NOMO-1 treated with dmso at 0.1 percent for 144 hours (cell line): ENCODE measurements at regions not wholly inside any gene's neighbourhood (a gene's known extent, or its start where the extent isn't known, plus 50 kb on each side); places are given as distances from the start of the nearest gene placed in this dataset.
"Not testable (repeated sequence)": the region's sequence is repeated elsewhere in the genome, so short reads cannot be mapped to it uniquely, and the experiment has no call there.

Source experiments
- DNase-seq: peaks from one replicate; lab custom pipeline; 2025; ENCODE audit not compliant: unreplicated experiment; lab: John Stamatoyannopoulos, UW

- no peak for DNase-seq
Measured at GRCh38 chr13:50618206-50618605, 225.3 kb downstream of the DLEU7 start.

DNA sequence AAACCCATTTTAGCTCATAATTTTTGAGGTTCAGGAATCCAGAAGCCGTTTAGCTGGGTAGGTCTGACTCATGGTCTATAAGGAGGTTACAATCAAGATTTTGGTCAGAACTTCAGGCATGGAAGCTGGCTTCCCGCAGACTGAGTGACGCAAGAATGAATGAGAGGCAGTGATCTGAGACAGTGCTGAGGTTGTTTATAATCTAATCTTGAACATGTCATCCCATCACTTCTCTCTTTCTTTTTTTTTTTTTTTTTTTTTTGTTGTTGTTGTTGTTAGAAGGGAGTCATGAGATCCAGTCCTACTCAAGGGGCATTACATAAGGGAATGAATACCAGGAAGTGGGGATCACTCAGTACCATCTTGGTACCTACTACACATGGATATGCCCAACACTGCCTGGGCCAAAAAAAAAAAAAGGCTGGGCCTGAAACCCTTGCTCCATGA, 217.4 kb downstream of the DLEU7 start:
- peak; percentile 61 for DNase-seq

DNA sequence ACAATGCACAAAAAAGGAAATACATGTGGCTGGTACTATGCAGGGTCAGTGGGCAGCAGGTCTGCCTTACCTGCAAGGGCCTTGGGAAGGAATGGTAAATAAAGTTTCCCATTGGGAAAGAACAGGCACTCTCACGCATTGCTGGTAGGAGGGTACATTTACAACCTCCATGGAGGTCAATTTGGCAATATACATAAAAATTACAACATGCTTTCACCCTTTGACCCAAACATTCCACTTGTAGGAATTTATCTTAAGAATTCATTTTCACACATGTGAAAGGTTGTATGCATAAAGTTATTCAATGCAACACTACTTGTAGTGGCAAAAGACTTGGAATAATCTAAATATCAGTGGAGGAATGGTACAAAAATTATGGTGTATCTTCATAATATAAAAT, 216.4 kb downstream of the DLEU7 start:
- no peak for DNase-seq

GRCh38 chr13:50628512-50628911, 215.0 kb downstream of the DLEU7 start:
- not testable (repeated sequence) for DNase-seq

GRCh38 chr13:50629497-50629896, 214.0 kb downstream of the DLEU7 start:
- DNase-seq: no peak

DNA sequence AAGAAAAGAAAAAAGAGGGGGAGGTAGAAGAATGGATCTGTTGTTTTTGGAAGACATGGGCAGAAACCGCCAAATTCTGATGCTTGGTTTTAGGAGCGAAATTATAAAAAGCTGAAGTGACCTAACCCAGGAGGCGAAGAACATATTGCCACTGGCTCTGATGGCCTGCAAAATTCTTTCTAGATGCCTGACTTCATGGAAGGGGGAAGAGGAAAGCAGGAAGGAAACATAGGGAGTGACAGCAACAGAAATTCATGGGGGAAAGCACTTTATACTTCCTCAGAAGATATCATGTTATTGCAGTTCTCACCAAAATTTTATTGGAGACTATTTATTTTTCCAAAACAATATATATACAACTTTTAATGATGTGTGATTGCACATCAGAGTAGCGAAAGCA, 213.5 kb downstream of the DLEU7 start:
- no peak for DNase-seq

DNA sequence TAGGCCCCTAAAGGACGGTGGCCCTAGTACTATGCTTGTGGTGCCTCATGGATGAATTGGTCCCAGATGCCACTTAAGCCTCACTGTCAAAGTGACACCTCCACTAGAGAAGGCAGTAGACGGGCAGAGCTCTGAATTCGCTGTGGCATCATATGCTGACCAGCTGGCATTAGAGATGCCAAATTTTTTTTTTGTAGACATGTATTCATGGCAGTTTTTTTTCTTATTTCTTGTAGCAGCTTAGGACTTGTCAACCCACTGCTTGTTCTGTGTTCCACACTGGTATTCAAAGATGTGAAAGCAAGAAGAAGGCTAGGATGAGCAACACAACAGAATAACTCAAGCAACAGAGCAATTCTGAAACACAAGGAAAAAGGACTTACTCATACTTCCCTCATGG, 212.5 kb downstream of the DLEU7 start:
- no peak for DNase-seq

DNA sequence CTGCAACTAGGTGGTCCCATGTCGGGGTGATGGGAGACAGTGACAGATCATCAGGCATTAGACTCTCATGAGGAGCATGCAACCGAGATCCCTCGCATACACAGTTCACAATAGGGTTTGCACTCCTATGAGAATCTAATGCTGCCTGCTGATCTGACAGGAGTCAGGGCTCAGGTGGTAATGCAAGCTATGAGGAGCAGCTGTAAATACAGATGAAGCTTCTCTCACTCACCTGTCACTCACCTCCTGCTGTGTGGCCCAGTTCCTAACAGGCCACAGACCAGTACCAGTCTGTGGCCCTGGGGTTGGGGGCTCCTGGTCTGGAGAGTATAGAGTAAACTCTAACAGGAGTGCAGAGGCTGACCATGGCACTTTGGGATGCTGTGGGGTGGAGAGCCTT, 209.2 kb downstream of the DLEU7 start:
- DNase-seq: no peak

GRCh38 chr13:50635504-50635903, 208.0 kb downstream of the DLEU7 start:
- DNase-seq: peak; percentile 86

DNA sequence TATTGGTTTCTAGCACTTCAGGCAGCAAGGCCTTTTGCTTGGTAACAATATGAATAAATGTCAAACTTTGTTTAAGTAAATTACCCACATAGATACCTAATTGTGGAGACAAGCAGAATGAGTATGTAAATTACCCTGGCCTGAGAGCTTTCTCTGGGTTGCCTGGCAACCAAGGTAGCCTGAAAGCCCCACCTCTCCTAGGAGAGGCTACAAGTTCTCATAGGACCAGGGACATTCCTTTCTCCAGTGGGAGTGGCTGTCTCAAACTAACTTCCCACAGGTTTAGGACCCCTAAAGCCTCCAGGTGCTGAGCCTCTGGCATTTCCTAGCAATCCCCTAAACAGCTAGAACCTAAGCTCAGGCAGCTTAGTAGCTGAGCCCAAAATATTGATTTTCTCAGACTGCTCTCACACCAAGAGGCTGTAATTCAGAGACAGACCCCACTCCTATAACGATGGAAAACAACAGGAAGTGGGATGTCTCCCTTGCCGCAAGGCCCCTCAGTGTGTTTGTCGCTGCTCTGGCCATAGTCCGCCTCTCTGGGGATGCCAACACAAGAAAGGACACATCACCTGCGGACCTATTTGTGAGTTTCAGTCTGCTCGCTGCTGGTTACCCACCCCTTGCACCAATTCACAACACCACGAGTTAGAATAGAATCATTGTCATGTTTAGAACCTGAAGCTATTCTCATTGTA, 207.3 kb downstream of the DLEU7 start:
- no peak for DNase-seq

- DNase-seq: no peak
Measured at GRCh38 chr13:50643060-50643459, 200.4 kb downstream of the DLEU7 start.

DNA sequence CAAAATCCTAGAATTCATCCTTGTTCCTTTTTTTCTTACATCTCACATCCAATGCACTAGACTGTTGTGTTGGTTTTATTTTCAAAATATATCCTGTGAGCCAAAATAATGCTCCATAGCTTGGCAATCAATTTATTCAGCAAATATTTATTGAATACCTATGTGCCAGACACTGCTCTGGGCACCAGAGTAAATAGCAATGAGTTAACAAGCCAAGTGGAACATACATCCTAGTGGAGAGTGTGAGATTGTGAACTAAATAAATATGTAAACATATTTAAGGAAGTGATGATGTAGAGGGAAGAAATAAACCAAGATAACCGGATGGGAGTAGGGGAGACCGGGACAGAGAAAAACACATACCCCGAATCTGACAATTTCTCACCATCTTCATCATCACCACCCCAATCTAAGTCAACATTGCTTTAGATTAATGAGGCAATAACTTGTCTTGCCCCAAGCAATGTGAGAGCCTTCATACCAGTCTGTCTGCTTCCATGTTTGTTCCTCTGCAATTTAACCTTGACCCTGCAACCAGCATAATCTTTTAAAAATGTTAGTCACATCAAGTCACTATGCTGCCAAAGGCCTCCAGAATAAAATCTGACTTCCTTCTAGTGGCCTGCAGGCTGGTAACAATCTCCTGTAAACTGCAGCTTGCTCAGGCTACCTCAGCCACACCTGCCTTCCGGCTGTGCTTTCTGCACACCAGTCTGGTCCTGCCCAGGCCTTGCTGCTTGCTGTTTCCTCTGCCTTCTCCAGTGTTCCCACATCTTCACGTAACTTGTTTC, 199.2 kb downstream of the DLEU7 start:
- DNase-seq: no peak

DNA sequence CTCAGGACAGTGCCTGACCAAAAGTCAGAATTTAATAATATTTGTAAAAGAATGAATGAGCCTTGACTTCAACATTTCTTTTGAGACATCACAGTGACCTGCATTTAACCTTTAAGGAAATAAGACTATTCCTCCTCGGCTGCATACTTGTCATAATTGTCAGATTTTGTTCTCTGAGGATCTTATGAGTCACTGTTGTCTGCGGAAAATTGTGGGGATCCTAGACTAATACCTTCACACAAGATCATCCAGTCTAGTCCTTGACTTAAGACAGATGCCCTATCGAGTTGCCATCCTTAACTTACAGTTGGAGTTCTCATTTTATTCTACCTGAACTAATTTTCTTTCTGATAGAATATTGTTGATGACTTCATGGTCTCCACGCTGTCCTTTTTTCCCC, 198.4 kb downstream of the DLEU7 start:
- no peak for DNase-seq

DNA sequence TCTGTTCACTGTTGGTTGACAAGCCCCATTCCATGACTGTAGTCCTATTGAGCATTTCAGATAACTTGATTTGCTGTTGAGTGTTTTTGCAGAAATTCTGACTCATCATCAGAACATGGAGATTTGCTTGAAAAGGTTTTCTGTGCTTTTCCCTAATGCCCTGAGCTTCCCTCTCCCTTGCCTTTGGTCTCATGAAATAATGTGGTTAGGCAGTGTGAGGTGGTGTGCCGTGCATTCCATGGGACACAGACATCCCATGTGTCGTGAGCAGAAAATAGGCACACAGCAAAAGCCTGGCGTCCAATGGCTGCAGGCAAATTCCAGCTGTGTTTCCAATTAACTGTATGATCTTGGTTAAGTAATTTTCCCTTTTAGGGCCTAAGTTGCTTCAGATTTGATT, 197.4 kb downstream of the DLEU7 start:
- no peak for DNase-seq

DNA sequence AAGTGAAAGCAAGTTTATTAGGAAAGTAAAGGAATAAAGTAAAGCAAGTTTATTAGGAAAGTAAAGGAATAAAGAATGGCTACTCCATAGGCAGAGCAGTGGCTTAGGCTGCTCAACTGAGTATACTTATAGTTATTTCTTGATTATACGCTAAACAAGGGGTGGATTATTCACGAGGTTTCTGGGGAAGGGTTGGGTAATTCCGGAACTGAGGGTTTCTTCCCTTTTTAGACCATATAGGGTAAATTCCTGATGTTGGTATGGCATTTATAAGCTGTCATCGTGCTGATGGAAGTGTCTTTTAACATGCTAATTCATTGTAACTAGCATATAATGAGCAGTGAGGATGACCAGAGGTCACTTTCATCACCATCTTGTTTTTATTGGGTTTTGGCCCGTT, 194.3 kb downstream of the DLEU7 start:
- DNase-seq: no peak

DNA sequence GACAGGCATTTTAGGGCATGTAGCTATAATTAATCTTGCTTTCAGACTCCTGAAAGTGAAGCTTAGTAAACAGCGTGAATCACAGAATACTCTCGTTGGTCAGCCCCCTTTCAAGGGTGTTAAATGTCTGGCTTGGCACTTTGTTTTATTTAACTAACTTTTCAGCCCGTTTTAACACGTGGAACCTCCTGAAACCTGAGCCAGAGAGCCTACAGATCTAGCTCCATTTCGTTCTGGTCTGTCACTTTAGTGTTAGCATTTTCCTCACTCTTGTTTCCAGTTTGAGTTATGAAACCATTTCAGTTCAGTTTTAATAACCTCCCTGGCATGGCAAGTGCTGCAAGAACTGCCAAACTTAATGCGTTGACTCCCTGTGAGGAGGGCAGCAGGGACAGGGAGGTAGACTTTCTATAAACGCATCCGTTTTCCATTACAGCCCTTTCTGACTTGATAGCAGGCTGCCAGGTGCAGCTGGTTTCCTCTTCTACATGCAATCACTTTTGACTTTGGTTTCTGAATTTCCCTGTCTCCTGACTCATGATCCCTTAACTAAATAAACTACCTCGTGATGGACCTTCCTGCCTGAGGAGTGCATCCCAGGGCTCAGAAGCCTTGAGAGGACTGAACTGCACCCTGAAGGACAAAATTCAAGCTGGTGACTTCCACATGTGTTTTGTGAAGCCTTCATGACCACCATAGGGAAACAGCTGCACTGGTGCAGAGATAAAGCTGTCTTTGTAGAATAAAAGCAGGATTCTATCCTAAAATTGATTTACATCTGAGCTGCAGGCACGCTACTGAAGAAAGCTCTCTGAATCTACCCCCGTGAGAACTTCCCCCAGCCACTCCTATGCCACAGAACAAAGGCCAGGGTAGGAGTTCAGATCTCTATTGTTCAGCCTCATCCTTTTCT, 192.6 kb downstream of the DLEU7 start:
- DNase-seq: no peak

DNA sequence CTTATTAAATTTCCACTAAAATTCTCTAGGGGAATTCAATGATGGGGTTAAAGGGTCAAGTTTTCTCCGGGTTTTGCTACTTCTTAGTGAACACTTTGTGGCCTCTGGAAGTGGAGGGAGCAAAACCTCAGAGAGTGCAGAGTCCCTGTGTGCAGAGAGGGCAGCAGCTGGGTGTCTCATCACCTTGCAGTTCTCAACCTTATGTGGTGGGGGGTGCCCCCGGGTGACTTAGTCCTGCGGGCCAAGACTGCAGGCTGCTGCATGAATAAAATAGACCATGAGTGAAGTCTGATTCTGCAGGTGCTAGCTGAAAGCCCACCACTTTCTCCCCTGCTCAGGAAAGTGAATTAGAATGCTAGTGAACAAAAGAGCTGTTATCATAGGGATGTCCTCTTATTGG, 191.6 kb downstream of the DLEU7 start:
- no peak for DNase-seq

DNA sequence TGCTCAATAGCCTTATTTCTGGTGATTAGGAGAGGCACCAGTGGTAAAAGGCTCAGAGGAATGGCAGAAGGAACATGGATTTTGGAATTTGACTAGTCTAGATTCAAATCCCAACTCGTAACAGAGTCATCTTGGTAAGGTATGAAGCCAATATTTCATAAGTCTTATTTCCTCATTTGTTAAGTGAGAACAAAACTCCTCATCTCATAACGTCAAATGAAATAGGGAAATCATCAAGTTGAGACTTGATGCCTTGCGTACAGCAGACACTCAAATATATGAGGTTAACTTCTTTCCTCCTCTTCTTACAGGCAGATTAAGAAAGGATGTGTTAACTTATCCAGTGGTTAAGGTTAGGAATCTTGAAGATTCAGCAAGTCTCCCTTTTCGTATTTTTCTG, 189.2 kb downstream of the DLEU7 start:
- no peak for DNase-seq

- not testable (repeated sequence) for DNase-seq
Measured at GRCh38 chr13:50661881-50662280, 181.6 kb downstream of the DLEU7 start.

DNA sequence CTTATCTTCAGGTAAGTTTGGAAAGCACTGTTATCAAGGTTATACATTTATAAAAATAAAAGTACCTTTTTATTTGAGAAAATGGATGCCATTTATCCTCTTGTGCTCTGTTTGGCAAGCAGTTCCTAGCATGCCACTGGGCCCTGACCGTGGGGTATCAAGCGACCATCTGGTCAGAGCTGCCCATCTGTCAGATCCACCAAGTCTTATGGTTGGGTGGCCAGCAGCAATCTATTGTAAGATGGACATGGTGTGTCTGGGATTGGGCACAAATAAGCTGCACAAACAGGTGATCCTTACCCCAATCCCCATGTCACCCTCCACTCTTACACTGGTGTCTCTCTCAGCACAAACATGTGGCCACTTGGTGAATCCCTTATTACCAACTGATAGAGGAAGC, 178.5 kb downstream of the DLEU7 start:
- no peak for DNase-seq

- no peak for DNase-seq
Measured at GRCh38 chr13:50668049-50668448, 175.4 kb downstream of the DLEU7 start.
